ENCODE measurements at regions not wholly inside any gene's neighbourhood (a gene's known extent, or its start where the extent isn't known, plus 50 kb on each side); places are given as distances from the start of the nearest gene placed in this dataset.

GRCh38 chr12:62986844-62987243 is 51.9 kb upstream of the PPM1H start:
- Mint-ChIP-seq H3K4me1 (no peaks in the 10 kb centered on the region), H3K36me3 (ENCODE audit: low read depth) (peaks cover 2% of the 10 kb centered on the region), H3K9me3 (peaks cover 12% of the 10 kb centered on the region), H3K4me3 (no peak overlapping the region), H3K27me3 (ENCODE audit: low read depth) (peaks cover 5% of the 10 kb centered on the region), H3K27ac (ENCODE audit: unreplicated experiment) (no peak overlapping the region)
- DNase-seq (ENCODE audit: low read depth, low spot score): no peak
- TF ChIP-seq, protein P1, sequence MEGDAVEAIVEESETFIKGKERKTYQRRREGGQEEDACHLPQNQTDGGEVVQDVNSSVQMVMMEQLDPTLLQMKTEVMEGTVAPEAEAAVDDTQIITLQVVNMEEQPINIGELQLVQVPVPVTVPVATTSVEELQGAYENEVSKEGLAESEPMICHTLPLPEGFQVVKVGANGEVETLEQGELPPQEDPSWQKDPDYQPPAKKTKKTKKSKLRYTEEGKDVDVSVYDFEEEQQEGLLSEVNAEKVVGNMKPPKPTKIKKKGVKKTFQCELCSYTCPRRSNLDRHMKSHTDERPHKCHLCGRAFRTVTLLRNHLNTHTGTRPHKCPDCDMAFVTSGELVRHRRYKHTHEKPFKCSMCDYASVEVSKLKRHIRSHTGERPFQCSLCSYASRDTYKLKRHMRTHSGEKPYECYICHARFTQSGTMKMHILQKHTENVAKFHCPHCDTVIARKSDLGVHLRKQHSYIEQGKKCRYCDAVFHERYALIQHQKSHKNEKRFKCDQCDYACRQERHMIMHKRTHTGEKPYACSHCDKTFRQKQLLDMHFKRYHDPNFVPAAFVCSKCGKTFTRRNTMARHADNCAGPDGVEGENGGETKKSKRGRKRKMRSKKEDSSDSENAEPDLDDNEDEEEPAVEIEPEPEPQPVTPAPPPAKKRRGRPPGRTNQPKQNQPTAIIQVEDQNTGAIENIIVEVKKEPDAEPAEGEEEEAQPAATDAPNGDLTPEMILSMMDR (conservative IDR thresholded peaks at IDR 0.05): no peak

Data from neural crest cell (in vitro differentiated cells).